MM.1S (cell line): ENCODE measurements at regions not wholly inside any gene's neighbourhood (a gene's known extent, or its start where the extent isn't known, plus 50 kb on each side); places are given as distances from the start of the nearest gene placed in this dataset.

Experiments
- DNase-seq: peaks from one replicate; pipeline ENCODE4 v3.0.0-alpha.2; 2015
- H2AFZ ChIP-seq: fragments of 300-600 bp; sonication (generic); 2 replicates; pipeline ENCODE4 v1.6.0; 2016; ENCODE audit warnings: antibody characterized with exemption, low read length
- H3F3A ChIP-seq: fragments of 300-600 bp; sonication (generic); 2 replicates; pipeline ENCODE4 v1.6.1; 2016; ENCODE audit warnings: mild to moderate bottlenecking, antibody characterized with exemption, low read length, moderate library complexity, mixed read lengths; ENCODE audit not compliant: insufficient read depth
- H3K27ac ChIP-seq: fragments of 300-600 bp; sonication (generic); 2 replicates; pipeline ENCODE4 v1.5.1; 2016; ENCODE audit warnings: mild to moderate bottlenecking, low read length
- H3K27me3 ChIP-seq: fragments of 300-600 bp; sonication (generic); replicated peaks from 2 replicates; pipeline ENCODE4 v1.6.0; 2016; ENCODE audit warnings: low read length; ENCODE audit not compliant: insufficient read depth
- H3K36me3 ChIP-seq: fragments of 300-600 bp; sonication (generic); replicated peaks from 2 replicates; pipeline ENCODE4 v1.6.1; 2016; ENCODE audit warnings: mild to moderate bottlenecking, low read length, mixed read lengths; ENCODE audit not compliant: insufficient read depth
- H3K4me1 ChIP-seq: fragments of 300-600 bp; sonication (generic); 2 replicates; pipeline ENCODE4 v1.6.1; 2016; ENCODE audit warnings: low read length, mixed read lengths
- H3K4me2 ChIP-seq: fragments of 300-600 bp; sonication (generic); 2 replicates; pipeline ENCODE4 v1.6.0; 2016; ENCODE audit warnings: low read depth, low read length
- H3K4me3 ChIP-seq: fragments of 300-600 bp; sonication (generic); 2 replicates; pipeline ENCODE4 v1.5.1; 2016; ENCODE audit warnings: low read length, mixed read lengths
- H3K79me2 ChIP-seq: fragments of 300-600 bp; sonication (generic); 2 replicates; pipeline ENCODE4 v1.6.1; 2016; ENCODE audit warnings: mixed run types, low read length, mixed read lengths
- H3K9ac ChIP-seq: fragments of 300-600 bp; sonication (generic); 2 replicates; pipeline ENCODE4 v1.6.1; 2016; ENCODE audit warnings: low read length, mixed read lengths
- H3K9me2 ChIP-seq: fragments of 300-600 bp; sonication (generic); replicated peaks from 2 replicates; pipeline ENCODE4 v1.6.1; 2016; ENCODE audit warnings: mild to moderate bottlenecking, low read length, mixed read lengths; ENCODE audit not compliant: insufficient read depth
- H3K9me3 ChIP-seq: fragments of 300-600 bp; sonication (generic); replicated peaks from 2 replicates; pipeline ENCODE4 v1.6.1; 2016; ENCODE audit warnings: mild to moderate bottlenecking, low read length, mixed read lengths; ENCODE audit not compliant: insufficient read depth
- H4K20me1 ChIP-seq: fragments of 300-600 bp; sonication (generic); 2 replicates; pipeline ENCODE4 v1.6.1; 2016; ENCODE audit warnings: mild to moderate bottlenecking, low read length, moderate library complexity, mixed read lengths; ENCODE audit not compliant: insufficient read depth
- CTCF ChIP-seq: fragments of 300-600 bp; sonication (generic); IDR thresholded peaks from 2 replicates; pipeline ENCODE4 v1.5.1; 2016; ENCODE audit warnings: antibody characterized with exemption, low read length, mixed read lengths
- EZH2 ChIP-seq: fragments of 300-600 bp; sonication (generic); optimal IDR thresholded peaks from 2 replicates; pipeline ENCODE3; 2017; ENCODE audit warnings: low read depth, mild to moderate bottlenecking, antibody characterized with exemption, low read length, mixed read lengths
- EZH2phosphoT487 ChIP-seq: fragments of 300-600 bp; sonication (generic); IDR thresholded peaks from 2 replicates; pipeline ENCODE4 v1.6.1; 2018; ENCODE audit warnings: antibody characterized with exemption, low read length

- Histone ChIP-seq H3F3A (no peaks in the 10 kb centered on the region), H3K36me3 (no peaks in the 10 kb centered on the region), H3K79me2 (no peaks in the 10 kb centered on the region), H3K9ac (no peak overlapping the region), H3K27ac (no peak overlapping the region), H3K4me3 (no peak overlapping the region), H3K4me2 (no peak overlapping the region), H3K9me2 (no peaks in the 10 kb centered on the region), H2AFZ (no peak overlapping the region), H3K27me3 (no peaks in the 10 kb centered on the region), H3K4me1 (no peaks in the 10 kb centered on the region), H4K20me1 (no peaks in the 10 kb centered on the region), H3K9me3 (no peaks in the 10 kb centered on the region)
- no peak for DNase-seq
- no peak for TF ChIP-seq CTCF
- no peak for TF ChIP-seq EZH2
- no peak for TF ChIP-seq EZH2phosphoT487
Measured at GRCh38 chr1:38454236-38454635, 405.3 kb downstream of the RRAGC start.

GRCh38 chr1:38452246-38452645, 405.7 kb upstream of the POU3F1 start:
- Histone ChIP-seq H3K27me3 (no peaks in the 10 kb centered on the region), H2AFZ (no peak overlapping the region), H3K27ac (no peak overlapping the region), H3K36me3 (no peaks in the 10 kb centered on the region), H3K9me3 (no peaks in the 10 kb centered on the region), H3K4me1 (no peaks in the 10 kb centered on the region), H3K9me2 (no peaks in the 10 kb centered on the region), H4K20me1 (no peaks in the 10 kb centered on the region), H3K4me3 (no peak overlapping the region), H3F3A (no peaks in the 10 kb centered on the region), H3K9ac (no peak overlapping the region), H3K4me2 (no peak overlapping the region), H3K79me2 (no peaks in the 10 kb centered on the region)
- no peak for DNase-seq
- TF ChIP-seq EZH2 (no peak), CTCF (no peak), EZH2phosphoT487 (no peak)

- Histone ChIP-seq H3K4me3 (no peak overlapping the region), H3K4me1 (no peaks in the 10 kb centered on the region), H3K4me2 (no peak overlapping the region), H3K27ac (no peak overlapping the region), H4K20me1 (no peaks in the 10 kb centered on the region), H3K27me3 (no peaks in the 10 kb centered on the region), H3F3A (no peaks in the 10 kb centered on the region), H3K79me2 (no peaks in the 10 kb centered on the region), H3K9ac (no peak overlapping the region), H3K36me3 (no peaks in the 10 kb centered on the region), H3K9me2 (no peaks in the 10 kb centered on the region), H3K9me3 (no peaks in the 10 kb centered on the region), H2AFZ (no peak overlapping the region)
- no peak for DNase-seq
- TF ChIP-seq EZH2phosphoT487: no peak
- TF ChIP-seq CTCF: no peak
- no peak for TF ChIP-seq EZH2
Measured at GRCh38 chr1:38451541-38451993, 405.0 kb upstream of the POU3F1 start.
